HepG2 (cell line): ENCODE measurements at regions not wholly inside any gene's neighbourhood (a gene's known extent, or its start where the extent isn't known, plus 50 kb on each side); places are given as distances from the start of the nearest gene placed in this dataset.
A peak's percentile ranks its signal among the peaks of the same experiment; 100 is the strongest.

Source experiments
- ARNTL ChIP-seq: sonication (generic); formaldehyde crosslinking; IDR thresholded peaks from 2 replicates; pipeline ENCODE4 v1.4.0; 2020; ENCODE audit warnings: mild to moderate bottlenecking, missing genetic modification reagents
- ATAD3A ChIP-seq: sonication (generic); formaldehyde crosslinking; IDR thresholded peaks from 2 replicates; pipeline ENCODE4 v1.4.0; 2020; ENCODE audit warnings: missing genetic modification reagents
- CAMTA2 ChIP-seq: sonication (generic); formaldehyde crosslinking; IDR thresholded peaks from 2 replicates; pipeline ENCODE4 v1.4.0; 2020; ENCODE audit warnings: mild to moderate bottlenecking, missing genetic modification reagents, borderline replicate concordance
- CBX2 ChIP-seq, 2 experiments: fragments of 200-600 bp in 1 of 2; sonication (generic); formaldehyde crosslinking in 1 of 2; IDR thresholded peaks; 2 replicates each; pipeline versions ENCODE4 v1.7.0 to v1.8.1; 2018 to 2022; ENCODE audit warnings: low read depth in 2 of 2, low read length in 1 of 2, mild to moderate bottlenecking in 1 of 2, missing genetic modification reagents in 1 of 2
- EP300 ChIP-seq, 3 experiments: sonication (generic) in 1 of 3; formaldehyde crosslinking in 1 of 3; IDR thresholded peaks; 2 replicates each; pipeline versions ENCODE4 v1.5.1 to v1.6.1; 2011 to 2020; ENCODE audit warnings: low read depth in 2 of 3, low read length in 2 of 3, borderline replicate concordance in 1 of 3, improper control_type of control experiment in 1 of 3, mild to moderate bottlenecking in 1 of 3, missing genetic modification reagents in 1 of 3, moderate library complexity in 1 of 3
- ETV6 ChIP-seq: sonication (generic); formaldehyde crosslinking; conservative IDR thresholded peaks from 2 replicates; pipeline ENCODE4 v1.4.0; 2020; ENCODE audit warnings: missing genetic modification reagents
- GATAD1 ChIP-seq: IDR thresholded peaks from 2 replicates; pipeline ENCODE4 v1.6.1; 2016; ENCODE audit warnings: missing genetic modification reagents, missing compliant biosample characterization
- HNF4A ChIP-seq: sonication (generic); formaldehyde crosslinking; IDR thresholded peaks from 2 replicates; pipeline ENCODE4 v1.4.0; 2020; ENCODE audit warnings: missing genetic modification reagents
- IKZF4 ChIP-seq: sonication (generic); formaldehyde crosslinking; IDR thresholded peaks from 2 replicates; pipeline ENCODE4 v1.5.1; 2020; ENCODE audit warnings: borderline replicate concordance, mild to moderate bottlenecking, low read depth, missing genetic modification reagents; ENCODE audit errors: not compliant biosample characterization
- MLLT10 ChIP-seq: sonication (generic); formaldehyde crosslinking; IDR thresholded peaks from 2 replicates; pipeline ENCODE4 v1.4.0; 2020; ENCODE audit warnings: missing genetic modification reagents
- NR2F2 ChIP-seq: IDR thresholded peaks from 2 replicates; pipeline ENCODE4 v1.6.1; 2012; ENCODE audit warnings: low read depth, inconsistent platforms, borderline replicate concordance
- REPIN1 ChIP-seq: sonication (generic); formaldehyde crosslinking; IDR thresholded peaks from 2 replicates; pipeline ENCODE4 v1.8.0; 2022; ENCODE audit warnings: missing genetic modification reagents, low read depth, mild to moderate bottlenecking, borderline replicate concordance
- RFXANK ChIP-seq: IDR thresholded peaks from 2 replicates; pipeline ENCODE4 v1.6.1; 2016
- SALL2 ChIP-seq: sonication (generic); formaldehyde crosslinking; IDR thresholded peaks from 2 replicates; pipeline ENCODE4 v1.8.1; 2023; ENCODE audit warnings: mild to moderate bottlenecking, missing genetic modification reagents, inconsistent platforms
- SYNCRIP ChIP-seq: fragments of 200-400 bp; formaldehyde crosslinking; IDR thresholded peaks from 2 replicates; pipeline ENCODE4 v1.6.1; 2018; ENCODE audit warnings: mild to moderate bottlenecking, low read depth, low read length; ENCODE audit not compliant: insufficient read depth
- THAP11 ChIP-seq: IDR thresholded peaks from 2 replicates; pipeline ENCODE4 v1.6.1; 2016; ENCODE audit warnings: missing biosample characterization, missing genetic modification reagents
- ZBTB38 ChIP-seq: sonication (generic); formaldehyde crosslinking; IDR thresholded peaks from 2 replicates; pipeline ENCODE4 v1.5.1; 2020; ENCODE audit warnings: mild to moderate bottlenecking, missing genetic modification reagents
- ZNF136 ChIP-seq: sonication (generic); formaldehyde crosslinking; IDR thresholded peaks from 2 replicates; pipeline ENCODE4 v1.8.1; 2022; ENCODE audit warnings: low read depth, mild to moderate bottlenecking, moderate library complexity, missing genetic modification reagents
- TF ChIP-seq, protein P1 (sequence below): sonication (generic); formaldehyde crosslinking; IDR thresholded peaks from 2 replicates; pipeline ENCODE4 v1.5.0; 2020; ENCODE audit warnings: missing genetic modification reagents, mild to moderate bottlenecking, borderline replicate concordance
- TF ChIP-seq, protein P2 (sequence below): fragments of 450-650 bp; IDR thresholded peaks from 2 replicates; pipeline ENCODE4 v1.6.1; 2016
- TF ChIP-seq, protein P3 (sequence below): IDR thresholded peaks from 2 replicates; pipeline ENCODE4 v1.6.1; 2018; ENCODE audit warnings: missing genetic modification reagents
- TF ChIP-seq, protein P4 (sequence below), 2 experiments: sonication (generic) in 1 of 2; formaldehyde crosslinking in 1 of 2; IDR thresholded peaks; 2 replicates each; pipeline versions ENCODE4 v1.5.1 to v1.6.1; 2011 to 2020; ENCODE audit warnings: borderline replicate concordance in 1 of 2, low read depth in 1 of 2, low read length in 1 of 2, mild to moderate bottlenecking in 1 of 2, missing genetic modification reagents in 1 of 2, moderate library complexity in 1 of 2
- TF ChIP-seq, protein P5 (sequence below): sonication (generic); formaldehyde crosslinking; IDR thresholded peaks from 2 replicates; pipeline ENCODE4 v1.9.0; 2022; ENCODE audit warnings: missing genetic modification reagents, mild to moderate bottlenecking, borderline replicate concordance

DNA sequence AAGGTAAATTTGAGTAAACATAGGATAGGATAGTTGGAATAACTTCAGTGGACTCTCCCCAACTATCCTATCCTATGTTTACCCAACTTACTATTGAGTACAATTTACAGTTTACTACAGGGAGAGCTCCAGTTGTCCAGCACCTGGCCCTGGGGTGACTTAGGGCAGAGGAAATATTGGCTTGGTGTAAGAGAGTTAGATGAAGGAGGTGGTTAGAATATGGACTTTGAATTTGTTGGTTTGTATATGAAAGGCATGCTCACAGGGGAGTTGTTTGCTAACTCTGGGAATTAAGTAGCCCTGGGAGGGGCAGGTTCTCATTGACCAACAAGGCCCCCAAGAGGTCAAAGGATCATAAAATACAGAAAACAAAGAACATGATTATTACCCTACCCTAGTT is 497.7 kb downstream of the ARL4A start (continued):
- peak; percentile 42; the same call in 1 of the 2 replicates for TF ChIP-seq THAP11 (CRISPR knock-in tag)
- no peak for TF ChIP-seq RFXANK (CRISPR knock-in tag)
- no peak for TF ChIP-seq CBX2 (IDR thresholded peaks at IDR 0.05; ENCODE audit: low read depth, low read length)
- TF ChIP-seq CBX2 (CRISPR knock-in tag; IDR thresholded peaks at IDR 0.05; ENCODE audit: low read depth) = no peak
- TF ChIP-seq SALL2 (CRISPR knock-in tag) = no peak
- TF ChIP-seq NR2F2 = peak; percentile 99
- TF ChIP-seq, protein P1, sequence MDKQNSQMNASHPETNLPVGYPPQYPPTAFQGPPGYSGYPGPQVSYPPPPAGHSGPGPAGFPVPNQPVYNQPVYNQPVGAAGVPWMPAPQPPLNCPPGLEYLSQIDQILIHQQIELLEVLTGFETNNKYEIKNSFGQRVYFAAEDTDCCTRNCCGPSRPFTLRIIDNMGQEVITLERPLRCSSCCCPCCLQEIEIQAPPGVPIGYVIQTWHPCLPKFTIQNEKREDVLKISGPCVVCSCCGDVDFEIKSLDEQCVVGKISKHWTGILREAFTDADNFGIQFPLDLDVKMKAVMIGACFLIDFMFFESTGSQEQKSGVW (CRISPR knock-in tag) = no peak
- TF ChIP-seq, protein P2, sequence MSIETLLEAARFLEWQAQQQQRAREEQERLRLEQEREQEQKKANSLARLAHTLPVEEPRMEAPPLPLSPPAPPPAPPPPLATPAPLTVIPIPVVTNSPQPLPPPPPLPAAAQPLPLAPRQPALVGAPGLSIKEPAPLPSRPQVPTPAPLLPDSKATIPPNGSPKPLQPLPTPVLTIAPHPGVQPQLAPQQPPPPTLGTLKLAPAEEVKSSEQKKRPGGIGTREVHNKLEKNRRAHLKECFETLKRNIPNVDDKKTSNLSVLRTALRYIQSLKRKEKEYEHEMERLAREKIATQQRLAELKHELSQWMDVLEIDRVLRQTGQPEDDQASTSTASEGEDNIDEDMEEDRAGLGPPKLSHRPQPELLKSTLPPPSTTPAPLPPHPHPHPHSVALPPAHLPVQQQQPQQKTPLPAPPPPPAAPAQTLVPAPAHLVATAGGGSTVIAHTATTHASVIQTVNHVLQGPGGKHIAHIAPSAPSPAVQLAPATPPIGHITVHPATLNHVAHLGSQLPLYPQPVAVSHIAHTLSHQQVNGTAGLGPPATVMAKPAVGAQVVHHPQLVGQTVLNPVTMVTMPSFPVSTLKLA = no peak
- TF ChIP-seq ETV6 = no peak
- TF ChIP-seq REPIN1 (CRISPR knock-in tag) = no peak
- TF ChIP-seq CAMTA2 (CRISPR knock-in tag) = no peak
- TF ChIP-seq, protein P3, sequence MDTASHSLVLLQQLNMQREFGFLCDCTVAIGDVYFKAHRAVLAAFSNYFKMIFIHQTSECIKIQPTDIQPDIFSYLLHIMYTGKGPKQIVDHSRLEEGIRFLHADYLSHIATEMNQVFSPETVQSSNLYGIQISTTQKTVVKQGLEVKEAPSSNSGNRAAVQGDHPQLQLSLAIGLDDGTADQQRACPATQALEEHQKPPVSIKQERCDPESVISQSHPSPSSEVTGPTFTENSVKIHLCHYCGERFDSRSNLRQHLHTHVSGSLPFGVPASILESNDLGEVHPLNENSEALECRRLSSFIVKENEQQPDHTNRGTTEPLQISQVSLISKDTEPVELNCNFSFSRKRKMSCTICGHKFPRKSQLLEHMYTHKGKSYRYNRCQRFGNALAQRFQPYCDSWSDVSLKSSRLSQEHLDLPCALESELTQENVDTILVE (CRISPR knock-in tag) = peak; percentile 55; the same call in 1 of the 2 replicates
- 0 out of 2 replicates have a peak, but pooled peaks have one; percentile 32 for TF ChIP-seq GATAD1 (CRISPR knock-in tag)
- TF ChIP-seq MLLT10 (CRISPR knock-in tag) = no peak
- TF ChIP-seq, protein P4, sequence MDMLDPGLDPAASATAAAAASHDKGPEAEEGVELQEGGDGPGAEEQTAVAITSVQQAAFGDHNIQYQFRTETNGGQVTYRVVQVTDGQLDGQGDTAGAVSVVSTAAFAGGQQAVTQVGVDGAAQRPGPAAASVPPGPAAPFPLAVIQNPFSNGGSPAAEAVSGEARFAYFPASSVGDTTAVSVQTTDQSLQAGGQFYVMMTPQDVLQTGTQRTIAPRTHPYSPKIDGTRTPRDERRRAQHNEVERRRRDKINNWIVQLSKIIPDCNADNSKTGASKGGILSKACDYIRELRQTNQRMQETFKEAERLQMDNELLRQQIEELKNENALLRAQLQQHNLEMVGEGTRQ (IDR thresholded peaks at IDR 0.05; ENCODE audit: low read depth, low read length) = no peak
- TF ChIP-seq, protein P4 (CRISPR knock-in tag; IDR thresholded peaks at IDR 0.05; ENCODE audit: borderline replicate concordance) = no peak
- TF ChIP-seq HNF4A (CRISPR knock-in tag) = peak; percentile 94
- no peak for TF ChIP-seq IKZF4
- TF ChIP-seq SYNCRIP = no peak
- TF ChIP-seq EP300 (IDR thresholded peaks at IDR 0.05; ENCODE audit: low read depth in 2 of 2, low read length in 2 of 2) = peak in 1 of 2 experiments; percentile 97; a peak in 2 of 4 replicates
- peak; percentile 86 for TF ChIP-seq EP300 (CRISPR knock-in tag; IDR thresholded peaks at IDR 0.05; ENCODE audit: borderline replicate concordance)
- no peak for TF ChIP-seq ZBTB38
- TF ChIP-seq ZNF136 (CRISPR knock-in tag) = no peak
- TF ChIP-seq, protein P5, sequence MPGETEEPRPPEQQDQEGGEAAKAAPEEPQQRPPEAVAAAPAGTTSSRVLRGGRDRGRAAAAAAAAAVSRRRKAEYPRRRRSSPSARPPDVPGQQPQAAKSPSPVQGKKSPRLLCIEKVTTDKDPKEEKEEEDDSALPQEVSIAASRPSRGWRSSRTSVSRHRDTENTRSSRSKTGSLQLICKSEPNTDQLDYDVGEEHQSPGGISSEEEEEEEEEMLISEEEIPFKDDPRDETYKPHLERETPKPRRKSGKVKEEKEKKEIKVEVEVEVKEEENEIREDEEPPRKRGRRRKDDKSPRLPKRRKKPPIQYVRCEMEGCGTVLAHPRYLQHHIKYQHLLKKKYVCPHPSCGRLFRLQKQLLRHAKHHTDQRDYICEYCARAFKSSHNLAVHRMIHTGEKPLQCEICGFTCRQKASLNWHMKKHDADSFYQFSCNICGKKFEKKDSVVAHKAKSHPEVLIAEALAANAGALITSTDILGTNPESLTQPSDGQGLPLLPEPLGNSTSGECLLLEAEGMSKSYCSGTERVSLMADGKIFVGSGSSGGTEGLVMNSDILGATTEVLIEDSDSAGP (CRISPR knock-in tag) = no peak
- TF ChIP-seq ATAD3A (CRISPR knock-in tag) = no peak
- TF ChIP-seq ARNTL (CRISPR knock-in tag) = 0 out of 2 replicates have a peak, but pooled peaks have one; percentile 43
